ENCODE measurements at regions not wholly inside any gene's neighbourhood (a gene's known extent, or its start where the extent isn't known, plus 50 kb on each side); places are given as distances from the start of the nearest gene placed in this dataset.

DNA sequence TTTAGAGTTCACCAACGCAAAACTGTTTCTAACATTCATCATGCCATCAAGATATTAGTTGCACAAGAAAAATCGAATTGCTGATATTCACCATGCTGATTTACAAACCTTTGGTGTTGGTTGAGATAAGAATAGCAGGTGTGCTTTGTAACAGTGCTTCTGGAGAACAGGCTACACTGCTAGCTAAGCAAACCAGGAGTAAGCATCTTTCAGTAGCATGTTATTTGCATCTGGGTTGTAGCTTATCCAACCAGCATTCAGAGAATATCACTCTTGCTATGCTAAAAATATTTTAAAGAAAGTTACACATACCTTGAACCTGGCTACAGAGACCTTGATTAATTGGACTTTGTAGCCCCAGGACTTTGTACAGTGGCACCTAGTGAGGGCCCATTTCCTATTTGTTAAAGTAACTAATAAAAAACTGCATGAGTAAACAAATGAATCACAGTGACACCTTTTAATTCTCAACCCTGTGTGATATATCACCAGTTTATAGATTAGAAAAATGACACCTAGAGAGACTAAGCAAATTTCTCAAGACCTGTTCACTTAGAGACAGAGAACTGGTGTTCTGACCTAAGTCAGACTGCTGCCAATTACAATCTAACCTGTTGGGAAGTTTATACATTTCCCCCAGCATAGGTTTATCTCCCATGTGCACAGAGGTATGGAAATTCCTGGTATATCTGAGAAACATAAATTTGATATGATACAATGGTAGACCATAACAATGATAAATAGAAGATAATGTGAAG is 435.5 kb upstream of the TGFBR2 start:
- DNase-seq, result no peak

GRCh38 chr3:30174357-30174756 is 432.0 kb upstream of the TGFBR2 start:
- no peak for DNase-seq

GRCh38 chr3:30180310-30181177 is 425.9 kb upstream of the TGFBR2 start:
- DNase-seq, result peak; percentile 5

- DNase-seq, result no peak
Measured at GRCh38 chr3:30181178-30181465, 425.3 kb upstream of the TGFBR2 start.

- DNase-seq, result no peak
Measured at GRCh38 chr3:30181581-30181980, 424.8 kb upstream of the TGFBR2 start.

GRCh38 chr3:30183421-30183820 is 423.0 kb upstream of the TGFBR2 start:
- no peak for DNase-seq

- DNase-seq, result no peak
Measured at GRCh38 chr3:30184091-30184810, 422.1 kb upstream of the TGFBR2 start.

GRCh38 chr3:30185872-30186271 is 420.5 kb upstream of the TGFBR2 start:
- DNase-seq, result no peak

GRCh38 chr3:30186741-30187219 is 419.6 kb upstream of the TGFBR2 start:
- no peak for DNase-seq

- DNase-seq, result no peak
Measured at GRCh38 chr3:30187366-30187765, 419.0 kb upstream of the TGFBR2 start.

DNA sequence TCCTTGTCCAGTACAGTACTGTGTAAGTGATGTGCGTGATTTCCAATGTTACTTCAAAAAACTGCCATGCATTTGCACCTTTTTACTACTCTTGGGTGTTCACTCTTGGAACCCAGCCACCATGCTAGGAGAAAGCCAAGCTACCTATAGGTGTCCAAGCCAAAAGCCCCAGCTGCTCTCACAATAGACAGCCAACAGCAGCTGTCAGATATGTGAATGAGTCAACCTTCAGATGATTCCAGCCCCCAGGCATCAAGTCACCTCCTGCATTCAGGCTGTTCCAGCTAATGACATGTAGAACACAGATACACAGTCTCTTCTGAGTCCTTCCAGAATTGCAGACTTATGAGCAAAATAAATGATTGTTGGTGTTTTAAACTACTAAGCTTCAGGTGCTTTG is 417.7 kb upstream of the TGFBR2 start:
- no peak for DNase-seq

GRCh38 chr3:30189900-30190299 is 416.5 kb upstream of the TGFBR2 start:
- no peak for DNase-seq

DNA sequence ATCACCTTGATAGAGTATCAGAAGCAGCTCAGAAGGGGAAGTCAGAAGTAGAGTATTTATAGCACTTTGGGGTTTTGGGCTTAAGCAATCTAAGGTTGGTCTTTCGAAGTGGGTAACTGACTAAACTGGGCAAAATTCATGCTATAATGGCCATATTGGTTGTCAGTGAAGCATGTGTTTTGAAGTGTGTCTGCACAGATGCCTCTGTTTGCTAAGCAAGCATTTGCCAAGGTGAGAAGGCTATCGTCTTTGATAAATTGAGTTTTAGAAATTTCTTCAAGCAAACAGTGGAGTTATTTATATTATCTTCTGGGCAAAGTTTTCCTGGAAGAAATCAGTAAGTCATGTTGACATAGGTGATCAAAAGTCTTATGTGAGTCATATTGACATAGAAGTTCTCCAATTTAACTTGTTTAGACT is 412.8 kb upstream of the TGFBR2 start:
- DNase-seq, result no peak

GRCh38 chr3:30195352-30195751 is 411.0 kb upstream of the TGFBR2 start:
- DNase-seq, result no peak

DNA sequence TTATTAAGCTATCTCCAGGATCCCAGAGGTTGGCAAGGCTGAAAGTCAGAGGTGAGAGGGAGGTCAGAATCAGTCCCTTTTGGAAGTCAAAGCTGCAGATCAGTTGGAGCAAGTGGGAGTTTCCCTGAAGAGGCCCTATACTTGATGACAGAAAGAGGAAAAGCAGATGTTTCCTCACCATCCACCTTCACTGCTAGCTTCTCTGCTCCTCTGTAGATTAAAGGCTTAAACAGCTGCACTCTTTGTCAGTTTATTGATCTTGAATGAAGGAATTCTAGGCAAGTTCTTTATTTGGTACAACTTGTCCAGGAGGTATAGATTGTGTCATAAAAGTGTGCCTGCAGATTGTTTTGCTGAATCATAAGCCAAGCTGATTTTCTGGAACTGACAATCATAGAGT is 408.2 kb upstream of the TGFBR2 start:
- no peak for DNase-seq

DNA sequence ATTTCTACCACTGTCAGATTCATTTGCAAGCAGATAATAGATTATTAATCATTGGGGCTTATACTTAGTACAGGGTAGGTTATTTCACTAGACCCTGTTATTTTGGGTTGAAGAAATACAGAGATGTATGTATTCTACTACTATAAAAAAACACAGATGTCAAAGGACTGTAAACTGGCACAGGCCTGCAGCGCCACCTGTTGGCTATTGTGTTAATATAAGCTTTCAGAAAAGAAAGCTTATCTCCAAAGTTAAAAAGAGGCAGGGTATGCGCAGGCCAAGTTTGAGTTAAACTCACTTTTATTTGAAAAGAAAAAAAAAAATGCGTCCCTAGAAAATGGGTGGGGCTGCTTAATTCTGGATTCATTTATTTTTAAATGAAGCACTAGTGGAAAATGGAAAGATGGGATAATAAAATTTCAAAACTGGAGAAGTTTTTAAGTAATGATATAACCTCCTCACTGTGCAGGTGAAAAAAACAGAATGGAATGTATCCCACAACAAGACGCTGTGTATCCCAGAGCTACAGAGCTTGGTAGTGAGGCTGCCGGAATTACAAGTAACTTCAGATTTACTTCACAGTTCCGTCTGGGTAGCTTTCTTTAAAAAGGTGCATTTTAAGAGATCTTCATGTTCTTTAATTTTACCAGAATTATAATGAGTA is 407.2 kb upstream of the TGFBR2 start:
- peak; percentile 47 for DNase-seq

- DNase-seq, result no peak
Measured at GRCh38 chr3:30199855-30200254, 406.5 kb upstream of the TGFBR2 start.

DNA sequence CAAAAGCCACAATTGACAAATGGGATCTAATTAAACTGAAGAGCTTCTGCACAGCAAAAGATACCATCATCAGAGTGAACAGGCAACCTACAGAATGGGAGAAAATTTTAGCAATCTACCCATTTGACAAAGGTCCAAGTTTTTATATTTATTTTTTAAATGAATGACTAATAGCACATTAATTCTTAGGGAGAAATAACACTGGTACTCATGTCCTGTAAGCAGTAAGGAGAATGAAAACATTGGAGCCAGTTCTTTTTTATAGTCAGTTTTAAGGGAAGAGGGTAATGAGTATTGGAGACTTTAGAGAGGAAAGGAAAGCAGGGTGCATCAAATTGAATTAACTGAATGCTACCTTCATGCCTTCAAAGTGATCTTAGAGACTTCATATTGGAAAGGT is 404.7 kb upstream of the TGFBR2 start:
- DNase-seq, result no peak

GRCh38 chr3:30203301-30203700 is 403.1 kb upstream of the TGFBR2 start:
- DNase-seq, result no peak

DNA sequence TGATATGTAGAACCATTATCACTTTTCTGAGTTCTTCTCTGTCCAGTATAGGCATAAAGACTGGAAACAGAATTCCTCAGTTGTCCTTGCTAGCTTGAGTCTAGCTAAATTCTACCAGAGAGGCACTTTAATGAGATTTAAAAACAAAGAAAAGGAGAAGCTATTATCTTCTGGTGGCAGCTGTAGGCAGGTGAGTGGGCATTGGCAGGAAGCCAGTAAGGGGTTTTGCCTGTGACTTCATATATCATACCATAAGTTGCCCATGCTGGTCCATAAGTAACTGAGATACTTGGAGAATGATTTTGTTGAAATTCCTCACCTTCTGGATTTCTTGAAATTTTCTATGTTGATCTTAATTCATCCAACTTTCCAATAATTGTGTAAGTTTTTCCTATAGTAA is 402.3 kb upstream of the TGFBR2 start:
- DNase-seq, result no peak

DNA sequence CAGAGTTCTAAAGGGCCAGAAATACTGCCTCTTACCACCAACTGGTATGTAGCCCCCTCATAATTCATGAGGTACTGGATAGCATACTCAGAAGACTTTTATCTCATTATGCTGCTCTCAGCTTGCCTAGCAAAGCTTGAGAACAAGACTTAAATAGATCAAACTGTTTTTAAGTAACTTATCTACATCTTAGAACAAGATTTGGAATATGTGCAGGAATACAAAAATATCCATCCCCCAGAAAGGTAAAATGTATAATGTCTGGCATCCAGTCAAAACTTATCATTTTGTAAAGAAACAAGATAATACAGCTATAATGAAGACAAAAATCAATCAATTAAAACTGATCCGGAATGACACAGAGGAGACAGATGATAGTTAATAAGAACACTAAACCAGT is 400.4 kb upstream of the TGFBR2 start:
- no peak for DNase-seq

- DNase-seq, result no peak
Measured at GRCh38 chr3:30221619-30222018, 384.8 kb upstream of the TGFBR2 start.

DNA sequence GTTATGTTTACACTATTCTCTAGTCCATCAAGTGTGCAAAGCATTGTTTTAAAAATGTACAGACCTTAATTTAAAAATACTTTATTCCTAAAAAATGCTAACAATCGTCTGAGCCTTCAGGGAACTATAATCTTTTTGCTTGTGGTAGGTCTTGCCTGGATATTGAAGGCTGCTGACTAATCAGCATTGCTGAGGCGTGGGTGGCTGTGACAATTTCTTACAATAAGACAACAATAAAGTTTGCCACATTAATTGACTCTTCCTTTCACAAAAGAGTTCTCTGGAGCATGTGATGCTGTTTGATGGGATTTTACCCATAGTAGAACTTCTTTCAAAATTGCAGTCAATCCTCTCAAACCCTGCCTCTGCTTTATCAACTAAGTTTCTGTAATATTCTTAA is 384.0 kb upstream of the TGFBR2 start:
- DNase-seq, result no peak
